Panc1 (cell line): ENCODE measurements at regions not wholly inside any gene's neighbourhood (a gene's known extent, or its start where the extent isn't known, plus 50 kb on each side); places are given as distances from the start of the nearest gene placed in this dataset.

Source experiments
- ATAC-seq: fragments of 200-7000 bp; cut with Tn5 transposase; 2 replicates; pipeline ENCODE4 v1.9.1; 2020; ENCODE audit warnings: mild to moderate bottlenecking, moderate library complexity
- BruUV-seq: library from RNA; stranded (reverse); fragments of 400-500 nt; replicated peaks from 2 replicates; lab custom pipeline; 2021; lab: Mats Ljungman, UMichigan
- CTCF ChIA-PET: fragments of 300-600 bp; sonication (Branson Sonifier 250); formaldehyde crosslinking; loops from one replicate; lab custom pipeline; 2022; ENCODE audit warnings: antibody characterized with exemption; lab: Charles Lee
- POLR2A ChIA-PET: fragments of 300-600 bp; sonication (Branson Sonifier 250); formaldehyde crosslinking; loops from one replicate; lab custom pipeline; 2022; ENCODE audit warnings: antibody characterized with exemption; lab: Charles Lee
- DNase-seq: peaks from one replicate; pipeline ENCODE4 v3.0.0-alpha.2; 2010; ENCODE audit warnings: low read depth, low spot score
- H3K27ac ChIP-seq: 2 replicates; pipeline ENCODE4 v1.5.1; 2011; ENCODE audit warnings: mild to moderate bottlenecking, low read length, inconsistent platforms
- H3K27me3 ChIP-seq: fragments of 200-500 bp; sonication (Bioruptor generic); 2 replicates; pipeline ENCODE4 v1.6.0; 2014; ENCODE audit warnings: low read length, inconsistent platforms; ENCODE audit not compliant: control insufficient read depth, insufficient read depth
- H3K36me3 ChIP-seq: fragments of 200-500 bp; sonication (Bioruptor generic); 2 replicates; pipeline ENCODE4 v1.5.1; 2014; ENCODE audit warnings: inconsistent platforms, mild to moderate bottlenecking, low read length, moderate library complexity; ENCODE audit not compliant: control insufficient read depth, insufficient read depth
- H3K4me1 ChIP-seq: 2 replicates; pipeline ENCODE4 v1.5.1; 2011; ENCODE audit warnings: inconsistent platforms, mild to moderate bottlenecking, low read length, moderate library complexity; ENCODE audit not compliant: control insufficient read depth, insufficient read depth
- H3K4me3 ChIP-seq, 2 experiments: 2 replicates each; pipeline ENCODE4 v1.5.1; 2011 to 2012; ENCODE audit warnings: low read depth in 2 of 2, low read length in 2 of 2, mild to moderate bottlenecking in 2 of 2, inconsistent platforms in 1 of 2, moderate library complexity in 1 of 2
- H3K9me3 ChIP-seq: fragments of 200-500 bp; sonication (Bioruptor generic); 2 replicates; pipeline ENCODE4 v1.5.1; 2014; ENCODE audit warnings: low read depth, mild to moderate bottlenecking, inconsistent platforms, low read length, moderate library complexity; ENCODE audit not compliant: control insufficient read depth, insufficient read depth
- CTCF ChIP-seq: fragments of 450-650 bp; IDR thresholded peaks from 2 replicates; pipeline ENCODE4 v1.5.1; 2017; ENCODE audit warnings: mild to moderate bottlenecking
- POLR2AphosphoS5 ChIP-seq: IDR thresholded peaks from 2 replicates; pipeline ENCODE4 v1.6.1; 2012; ENCODE audit warnings: mild to moderate bottlenecking, low read depth, low read length, moderate library complexity
- SIN3A ChIP-seq: IDR thresholded peaks from 2 replicates; pipeline ENCODE4 v1.6.1; 2012; ENCODE audit warnings: low read depth, mild to moderate bottlenecking, low read length, moderate library complexity, borderline replicate concordance; ENCODE audit not compliant: insufficient read depth
- TCF7L2 ChIP-seq: IDR thresholded peaks from 2 replicates; pipeline ENCODE4 v1.6.1; 2011; ENCODE audit warnings: mild to moderate bottlenecking, low read depth, low read length, inconsistent platforms
- in situ Hi-C: cut with HindIII; loops from 2 replicates; pipeline ENCODE4 v1.10.0; 2016; ENCODE audit warnings: low sequenced_read_pairs, low pct_unique_long_range_greater_than_20kb
- intact Hi-C: fragments of 100-400 bp; cut with micrococcal nuclease; formaldehyde crosslinking; loops from one replicate; pipeline ENCODE4 v1.10.0; 2022; ENCODE audit not compliant: unreplicated experiment
- TF ChIP-seq, protein P1 (sequence below), 2 experiments: IDR thresholded peaks; 2 replicates each; pipeline ENCODE4 v1.6.1; 2011 to 2012; ENCODE audit warnings: low read depth in 2 of 2, control low read depth in 1 of 2, low read length in 1 of 2, mild to moderate bottlenecking in 1 of 2, moderate library complexity in 1 of 2; ENCODE audit not compliant: insufficient read depth in 1 of 2

- in situ Hi-C loops = no loop called here
- ChIA-PET POLR2A (interaction anchor here (0.6 kb wide), 1 partner anchor 691 kb away, joined by 4 read pairs; no protein-coding TSS in a partner anchor), CTCF (no interaction called here)
- Histone ChIP-seq H3K9me3 (no peaks in the 10 kb centered on the region), H3K27ac (no peak overlapping the region), H3K4me1 (no peaks in the 10 kb centered on the region), H3K27me3 (no peaks in the 10 kb centered on the region), H3K36me3 (no peaks in the 10 kb centered on the region), H3K4me3 (no peak overlapping the region)
- intact Hi-C loops = no loop called here
- DNase-seq (no peak), ATAC-seq (no peak)
- TF ChIP-seq SIN3A (no peak), TCF7L2 (no peak), CTCF (no peak), POLR2AphosphoS5 (no peak)
- TF ChIP-seq, protein P1, sequence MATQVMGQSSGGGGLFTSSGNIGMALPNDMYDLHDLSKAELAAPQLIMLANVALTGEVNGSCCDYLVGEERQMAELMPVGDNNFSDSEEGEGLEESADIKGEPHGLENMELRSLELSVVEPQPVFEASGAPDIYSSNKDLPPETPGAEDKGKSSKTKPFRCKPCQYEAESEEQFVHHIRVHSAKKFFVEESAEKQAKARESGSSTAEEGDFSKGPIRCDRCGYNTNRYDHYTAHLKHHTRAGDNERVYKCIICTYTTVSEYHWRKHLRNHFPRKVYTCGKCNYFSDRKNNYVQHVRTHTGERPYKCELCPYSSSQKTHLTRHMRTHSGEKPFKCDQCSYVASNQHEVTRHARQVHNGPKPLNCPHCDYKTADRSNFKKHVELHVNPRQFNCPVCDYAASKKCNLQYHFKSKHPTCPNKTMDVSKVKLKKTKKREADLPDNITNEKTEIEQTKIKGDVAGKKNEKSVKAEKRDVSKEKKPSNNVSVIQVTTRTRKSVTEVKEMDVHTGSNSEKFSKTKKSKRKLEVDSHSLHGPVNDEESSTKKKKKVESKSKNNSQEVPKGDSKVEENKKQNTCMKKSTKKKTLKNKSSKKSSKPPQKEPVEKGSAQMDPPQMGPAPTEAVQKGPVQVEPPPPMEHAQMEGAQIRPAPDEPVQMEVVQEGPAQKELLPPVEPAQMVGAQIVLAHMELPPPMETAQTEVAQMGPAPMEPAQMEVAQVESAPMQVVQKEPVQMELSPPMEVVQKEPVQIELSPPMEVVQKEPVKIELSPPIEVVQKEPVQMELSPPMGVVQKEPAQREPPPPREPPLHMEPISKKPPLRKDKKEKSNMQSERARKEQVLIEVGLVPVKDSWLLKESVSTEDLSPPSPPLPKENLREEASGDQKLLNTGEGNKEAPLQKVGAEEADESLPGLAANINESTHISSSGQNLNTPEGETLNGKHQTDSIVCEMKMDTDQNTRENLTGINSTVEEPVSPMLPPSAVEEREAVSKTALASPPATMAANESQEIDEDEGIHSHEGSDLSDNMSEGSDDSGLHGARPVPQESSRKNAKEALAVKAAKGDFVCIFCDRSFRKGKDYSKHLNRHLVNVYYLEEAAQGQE (IDR thresholded peaks at IDR 0.05; ENCODE audit: insufficient read depth in 1 of 2, low read depth in 2 of 2, low read length in 1 of 2) = no peak
- BruUV-seq = no TSS peak
Observed at GRCh38 chr7:16933296-16934279, 51.8 kb upstream of the AGR3 start.

DNA sequence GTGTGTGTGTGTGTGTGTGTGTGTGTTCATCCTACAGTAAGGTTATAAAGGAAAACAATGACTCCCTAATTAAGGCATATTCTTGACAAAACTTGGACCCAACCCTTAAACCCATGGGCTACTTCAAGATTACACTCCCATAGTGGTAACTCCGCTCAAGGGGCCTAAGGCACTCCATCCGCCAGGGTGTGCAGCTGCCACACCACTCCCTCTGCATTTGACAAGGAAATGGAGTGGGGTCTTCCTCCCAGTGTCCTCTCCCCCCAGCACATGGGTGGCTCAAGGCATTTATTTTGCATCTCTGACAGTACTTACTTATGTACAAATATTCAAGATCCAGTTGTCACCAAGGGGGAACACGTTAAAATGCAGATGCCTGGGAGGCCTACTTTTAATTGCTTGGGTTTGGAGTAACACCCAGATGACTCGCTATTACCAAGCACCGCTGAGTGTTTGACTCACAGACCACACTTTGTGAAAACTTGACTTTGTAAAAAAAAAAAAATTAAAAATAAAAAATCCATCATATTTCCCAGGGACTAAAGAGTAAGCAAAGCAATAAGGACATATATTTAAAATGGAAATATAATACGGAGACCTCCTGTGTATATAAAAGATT, 53.0 kb upstream of the AGR3 start:
- in situ Hi-C loops = no loop called here
- no TSS peak for BruUV-seq
- CTCF ChIA-PET = no interaction called here

More for the DNA sequence above, 53.0 kb upstream of the AGR3 start:
- no peak for DNase-seq
- H3K27me3 ChIP-seq = no peaks in the 10 kb centered on the region
- TF ChIP-seq CTCF (no peak), TCF7L2 (no peak), POLR2AphosphoS5 (no peak), SIN3A (no peak)
- TF ChIP-seq, protein P1 (IDR thresholded peaks at IDR 0.05; ENCODE audit: insufficient read depth in 1 of 2, low read depth in 2 of 2, low read length in 1 of 2) = no peak
- no peak for ATAC-seq
- POLR2A ChIA-PET = no interaction called here
- H3K9me3 ChIP-seq = no peaks in the 10 kb centered on the region
- no peak overlapping the region for H3K4me3 ChIP-seq
- intact Hi-C loops = no loop called here
- H3K27ac ChIP-seq = no peak overlapping the region
- H3K4me1 ChIP-seq = no peaks in the 10 kb centered on the region
- H3K36me3 ChIP-seq = no peaks in the 10 kb centered on the region
